HuH-7 (cell line): ENCODE measurements at regions not wholly inside any gene's neighbourhood (a gene's known extent, or its start where the extent isn't known, plus 50 kb on each side); places are given as distances from the start of the nearest gene placed in this dataset.

Source experiments
- DNase-seq: peaks from one replicate; pipeline ENCODE4 v3.0.0; 2011; ENCODE audit warnings: low spot score

GRCh38 chr5:173765029-173765644 lies 123.0 kb upstream of the CPEB4 start:
- no peak for DNase-seq

DNA sequence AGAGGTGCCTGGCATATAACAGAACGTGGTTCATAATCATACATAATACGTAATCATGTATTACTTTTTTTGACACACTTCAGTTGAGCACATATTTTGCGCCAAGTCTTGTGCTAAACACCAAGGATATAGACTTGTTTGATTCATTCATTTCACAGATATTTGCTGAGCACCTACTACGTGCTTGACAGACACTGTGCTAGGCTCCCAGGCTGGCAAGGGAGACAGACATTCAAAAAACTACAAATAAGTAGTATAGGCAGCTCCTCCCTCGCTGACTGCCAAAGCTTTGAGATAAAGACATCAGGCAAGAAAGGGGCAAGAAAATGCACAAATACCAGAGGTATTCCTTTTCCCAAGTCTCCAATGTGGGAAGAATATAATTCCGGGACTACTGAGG lies 122.5 kb upstream of the CPEB4 start:
- no peak for DNase-seq

GRCh38 chr5:173767574-173768266 lies 120.4 kb upstream of the CPEB4 start:
- DNase-seq = no peak

DNA sequence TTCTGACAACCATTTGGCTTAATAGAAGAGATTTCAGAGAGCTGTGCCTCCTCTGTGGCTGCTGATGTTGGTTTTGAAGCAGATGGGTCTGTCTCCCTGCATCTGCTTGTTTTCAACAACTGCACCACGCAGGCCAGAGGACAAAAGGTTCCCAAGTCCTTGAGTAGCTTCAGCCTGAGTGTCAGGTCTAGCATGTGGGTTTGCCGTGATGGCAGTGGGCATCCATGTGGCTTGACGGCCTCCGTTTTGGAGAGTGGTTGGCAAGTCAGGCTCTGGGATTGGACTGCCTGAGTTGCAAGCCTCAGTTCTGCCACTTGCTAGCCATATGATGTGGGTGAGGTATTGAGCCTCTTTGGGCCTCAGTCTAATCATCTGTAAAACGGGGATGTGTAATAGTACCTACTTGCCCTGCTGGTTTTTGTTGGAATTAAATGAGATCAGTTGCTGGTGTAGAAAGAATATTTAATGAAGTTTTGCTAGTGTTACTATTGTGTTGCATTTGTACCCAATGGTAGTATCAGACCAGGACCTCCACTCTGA lies 119.8 kb upstream of the CPEB4 start:
- DNase-seq = no peak

- no peak for DNase-seq
Measured at GRCh38 chr5:173768891-173769290, 119.3 kb upstream of the CPEB4 start.

GRCh38 chr5:173770637-173771036 lies 117.5 kb upstream of the CPEB4 start:
- DNase-seq = no peak

- DNase-seq = no peak
Measured at GRCh38 chr5:173771121-173771724, 116.9 kb upstream of the CPEB4 start.

DNA sequence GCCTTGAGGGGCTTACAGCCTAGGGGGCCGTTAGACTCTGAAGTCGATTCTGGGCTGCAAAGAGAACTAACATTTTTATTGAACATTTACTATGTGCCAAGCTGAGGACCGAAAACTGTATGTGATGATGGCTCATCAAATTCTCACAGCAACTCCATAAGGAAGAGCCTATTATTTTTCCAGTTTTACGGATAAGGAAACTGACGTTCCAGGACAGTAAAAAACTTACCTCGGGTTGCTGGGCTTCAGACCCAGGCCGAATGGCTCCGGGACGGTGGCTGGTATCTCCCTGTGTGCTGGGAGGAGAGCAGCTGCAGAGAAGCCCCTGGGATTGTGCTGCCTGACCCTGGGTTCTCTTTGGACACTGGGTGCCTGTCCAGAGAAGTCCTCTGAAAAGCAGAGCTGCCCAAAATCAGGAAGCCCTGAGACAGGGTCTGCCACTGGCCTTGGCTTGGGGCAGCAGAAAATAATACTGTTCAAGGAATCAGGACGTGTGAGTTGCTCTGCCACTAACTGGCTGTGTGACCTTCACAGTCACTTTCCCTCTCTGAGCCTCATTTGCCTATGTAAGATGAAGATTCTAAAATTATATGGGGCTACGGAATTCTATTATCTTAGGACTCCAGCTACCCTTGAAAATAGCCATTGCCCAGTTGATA lies 116.3 kb upstream of the CPEB4 start:
- no peak for DNase-seq

GRCh38 chr5:173772384-173773059 lies 115.6 kb upstream of the CPEB4 start:
- no peak for DNase-seq

- DNase-seq = no peak
Measured at GRCh38 chr5:173774271-173774761, 113.8 kb upstream of the CPEB4 start.

GRCh38 chr5:173775261-173776197 lies 112.6 kb upstream of the CPEB4 start:
- no peak for DNase-seq

GRCh38 chr5:173777149-173777548 lies 111.0 kb upstream of the CPEB4 start:
- DNase-seq = no peak

DNA sequence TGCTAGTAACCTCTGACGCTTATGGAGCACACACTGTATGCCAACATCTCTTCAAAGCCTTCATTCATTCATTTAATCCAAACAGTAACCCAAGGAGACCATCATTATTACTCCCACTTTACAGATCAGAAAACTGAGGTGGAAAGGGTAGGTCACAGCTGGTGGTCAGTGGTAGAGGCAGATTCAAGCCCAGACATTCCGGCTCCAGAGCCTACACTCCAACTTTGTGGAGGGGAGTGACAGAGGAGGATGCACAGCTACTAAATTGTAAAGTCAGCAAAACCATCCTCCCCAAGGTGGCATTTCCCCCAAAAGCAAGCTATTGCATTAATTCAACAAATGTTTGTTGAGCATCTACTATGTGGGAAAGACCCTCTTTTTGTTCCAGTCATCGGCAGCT lies 110.5 kb upstream of the CPEB4 start:
- no peak for DNase-seq

- DNase-seq = no peak
Measured at GRCh38 chr5:173778152-173778782, 109.9 kb upstream of the CPEB4 start.

DNA sequence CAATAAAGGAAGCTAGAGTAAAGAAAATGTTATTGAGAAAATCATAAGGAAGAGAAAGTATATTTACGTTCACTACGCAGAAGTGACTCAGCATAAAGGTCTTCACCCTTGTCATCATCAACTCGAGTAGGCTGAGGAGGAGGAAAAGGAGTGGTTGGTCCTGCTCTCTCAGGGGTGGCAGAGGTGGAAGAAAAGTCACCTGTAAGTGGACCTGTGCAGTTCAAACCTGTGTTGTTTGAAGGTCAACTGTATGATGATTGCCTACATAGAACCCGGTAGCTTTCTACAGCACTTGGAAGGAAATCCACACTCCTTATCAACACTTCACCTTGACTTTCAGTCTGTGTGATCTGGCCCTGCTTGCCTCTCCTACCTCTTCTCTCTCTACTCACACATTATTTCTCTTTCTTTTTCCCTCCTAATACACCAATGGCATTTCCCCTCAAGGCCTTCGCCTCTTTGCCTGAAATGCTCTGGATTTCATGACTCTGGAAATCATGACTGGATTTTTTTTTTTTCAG lies 109.3 kb upstream of the CPEB4 start:
- DNase-seq = no peak

GRCh38 chr5:173780235-173781234 lies 107.6 kb upstream of the CPEB4 start:
- no peak for DNase-seq

- DNase-seq = no peak
Measured at GRCh38 chr5:173781432-173781815, 106.7 kb upstream of the CPEB4 start.

DNA sequence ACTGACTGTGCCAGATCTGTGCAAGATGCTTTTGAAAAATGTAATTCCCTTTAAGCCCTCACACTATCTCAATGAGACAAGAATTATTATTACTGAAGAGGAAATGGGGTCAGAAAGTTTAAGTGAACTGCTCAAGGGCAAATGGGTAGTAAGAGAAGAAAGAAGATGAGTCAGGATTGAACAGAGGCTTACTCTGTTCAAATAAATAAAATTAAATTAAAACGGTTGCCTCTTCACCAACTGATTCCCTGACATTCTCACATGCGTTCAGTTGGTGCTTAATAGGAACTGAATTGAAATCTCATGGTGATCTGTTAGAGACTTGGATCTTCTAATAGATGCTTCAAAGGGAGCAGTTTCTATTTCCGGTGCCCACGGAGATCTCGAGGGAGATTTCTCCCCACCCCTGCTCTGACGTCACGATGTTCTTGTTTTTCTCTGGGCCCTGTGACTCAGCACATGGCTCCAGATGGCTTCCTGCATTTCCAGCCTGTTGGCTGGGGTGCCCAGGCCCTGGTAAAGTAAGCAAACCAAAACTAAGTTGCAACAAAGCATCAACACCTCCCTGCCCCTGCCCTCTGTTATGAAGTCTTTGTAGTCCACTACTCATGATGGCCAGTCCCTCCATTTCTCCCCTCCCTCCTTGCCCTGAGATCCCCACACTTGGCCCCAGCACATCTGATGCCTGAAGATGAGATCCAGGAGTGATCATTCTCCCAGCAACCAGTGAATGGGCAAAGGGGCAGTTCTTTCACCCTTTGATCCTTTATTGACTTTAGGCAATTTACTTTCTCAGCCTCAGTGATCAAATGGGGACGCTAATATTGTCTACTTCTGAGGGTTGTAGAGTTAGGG lies 106.1 kb upstream of the CPEB4 start:
- no peak for DNase-seq
